ENCODE measurements at regions not wholly inside any gene's neighbourhood (a gene's known extent, or its start where the extent isn't known, plus 50 kb on each side); places are given as distances from the start of the nearest gene placed in this dataset.

DNA sequence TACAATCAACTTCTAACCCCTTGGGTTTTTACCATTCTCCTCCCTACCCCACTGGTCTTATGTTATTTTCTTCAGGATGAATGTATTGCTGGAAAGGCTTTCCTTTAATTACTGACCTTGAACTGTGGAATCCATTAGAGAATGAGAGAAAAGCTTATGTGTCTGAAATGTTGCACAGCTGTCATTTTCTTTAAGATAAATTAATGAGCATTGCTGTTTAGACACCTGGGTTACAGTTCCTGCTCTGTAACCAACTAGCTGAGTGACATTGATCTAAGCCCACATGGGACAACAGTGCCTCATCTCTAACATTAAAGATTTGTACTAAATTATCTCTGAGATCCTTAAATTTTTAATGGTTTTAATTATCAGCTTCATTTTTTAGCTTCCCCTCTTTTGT is 507.0 kb downstream of the TAF11L14 start:
- TF ChIP-seq, protein P1, sequence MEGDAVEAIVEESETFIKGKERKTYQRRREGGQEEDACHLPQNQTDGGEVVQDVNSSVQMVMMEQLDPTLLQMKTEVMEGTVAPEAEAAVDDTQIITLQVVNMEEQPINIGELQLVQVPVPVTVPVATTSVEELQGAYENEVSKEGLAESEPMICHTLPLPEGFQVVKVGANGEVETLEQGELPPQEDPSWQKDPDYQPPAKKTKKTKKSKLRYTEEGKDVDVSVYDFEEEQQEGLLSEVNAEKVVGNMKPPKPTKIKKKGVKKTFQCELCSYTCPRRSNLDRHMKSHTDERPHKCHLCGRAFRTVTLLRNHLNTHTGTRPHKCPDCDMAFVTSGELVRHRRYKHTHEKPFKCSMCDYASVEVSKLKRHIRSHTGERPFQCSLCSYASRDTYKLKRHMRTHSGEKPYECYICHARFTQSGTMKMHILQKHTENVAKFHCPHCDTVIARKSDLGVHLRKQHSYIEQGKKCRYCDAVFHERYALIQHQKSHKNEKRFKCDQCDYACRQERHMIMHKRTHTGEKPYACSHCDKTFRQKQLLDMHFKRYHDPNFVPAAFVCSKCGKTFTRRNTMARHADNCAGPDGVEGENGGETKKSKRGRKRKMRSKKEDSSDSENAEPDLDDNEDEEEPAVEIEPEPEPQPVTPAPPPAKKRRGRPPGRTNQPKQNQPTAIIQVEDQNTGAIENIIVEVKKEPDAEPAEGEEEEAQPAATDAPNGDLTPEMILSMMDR (IDR thresholded peaks at IDR 0.05), result no peak
- no peak overlapping the region for H3K27ac ChIP-seq
- no peaks in the 10 kb centered on the region for H3K4me1 ChIP-seq (ENCODE audit: control insufficient read depth in 1 of 2, insufficient read depth in 1 of 2, low read depth in 1 of 2, low read length in 1 of 2)
- no peaks in the 10 kb centered on the region for H3K27me3 ChIP-seq
- no peak overlapping the region for H3K4me3 ChIP-seq (ENCODE audit: low read depth in 1 of 2, low read length in 1 of 2)
- H3K9me3 ChIP-seq, result no peaks in the 10 kb centered on the region
- H3K36me3 ChIP-seq, result no peaks in the 10 kb centered on the region

DNA sequence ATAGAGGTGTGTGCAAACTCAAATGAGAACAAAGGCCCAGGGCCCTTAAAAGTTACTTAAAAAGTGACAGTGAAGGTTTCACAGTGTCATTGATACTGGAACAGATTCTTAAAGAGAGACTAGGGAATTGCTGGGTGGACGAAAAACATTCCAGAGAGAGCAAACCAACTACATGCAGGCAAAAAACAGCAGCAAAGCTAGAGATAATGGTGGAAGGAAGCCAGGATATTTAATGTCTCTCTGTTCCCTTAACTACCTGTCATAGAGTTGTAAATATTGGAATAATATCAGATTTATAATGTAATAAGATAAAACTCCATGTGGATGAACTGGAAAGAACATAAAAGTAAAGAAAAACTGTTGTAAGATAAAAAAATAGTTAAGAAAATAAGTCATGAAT is 508.6 kb downstream of the TAF11L14 start:
- Histone ChIP-seq H3K9me3 (no peaks in the 10 kb centered on the region), H3K36me3 (no peaks in the 10 kb centered on the region), H3K27ac (no peak overlapping the region), H3K27me3 (no peaks in the 10 kb centered on the region), H3K4me1 (ENCODE audit: control insufficient read depth in 1 of 2, insufficient read depth in 1 of 2, low read depth in 1 of 2, low read length in 1 of 2) (no peaks in the 10 kb centered on the region), H3K4me3 (ENCODE audit: low read depth in 1 of 2, low read length in 1 of 2) (no peak overlapping the region)
- TF ChIP-seq, protein P1 (IDR thresholded peaks at IDR 0.05), result no peak

DNA sequence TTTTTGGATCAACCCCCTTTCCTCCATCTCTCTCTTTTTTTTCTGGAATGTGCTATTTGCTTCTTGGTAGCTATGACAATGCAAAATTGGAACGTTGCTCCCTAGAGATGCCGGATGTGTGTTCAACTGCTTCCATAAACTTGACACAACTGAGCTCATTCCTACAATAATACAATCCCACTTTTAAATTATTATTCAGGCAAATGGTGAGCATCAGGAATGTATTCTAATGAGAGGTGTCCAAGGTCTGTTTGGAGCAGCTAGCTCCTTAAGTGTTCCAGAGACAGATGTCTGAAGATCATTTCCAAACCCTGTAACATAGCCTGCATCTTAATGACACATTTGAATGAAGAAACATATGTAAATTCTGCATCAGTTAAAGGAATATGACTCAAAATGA is 518.4 kb downstream of the TAF11L14 start:
- no peaks in the 10 kb centered on the region for H3K9me3 ChIP-seq
- TF ChIP-seq, protein P1 (IDR thresholded peaks at IDR 0.05), result no peak

DNA sequence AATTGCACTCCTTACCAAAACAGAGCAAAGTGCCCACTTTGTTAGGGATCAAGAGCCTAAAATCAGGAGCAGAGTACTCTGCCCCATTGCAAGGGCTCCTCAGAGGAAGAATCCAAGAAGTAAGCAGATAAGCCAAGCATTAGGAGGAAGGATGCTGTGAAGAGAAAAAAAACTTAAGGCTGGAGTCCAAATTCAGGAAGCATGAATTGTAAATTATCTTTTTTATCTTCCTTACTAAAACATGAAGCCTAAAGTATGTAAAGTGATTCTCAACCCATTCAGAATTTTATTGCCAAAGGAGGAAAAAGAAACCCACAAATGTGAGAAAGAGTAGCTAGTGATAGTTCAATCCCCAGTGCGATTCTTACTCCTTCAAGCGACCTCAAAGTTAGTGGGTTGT is 523.9 kb downstream of the TAF11L14 start:
- Histone ChIP-seq H3K4me1 (ENCODE audit: control insufficient read depth in 1 of 2, insufficient read depth in 1 of 2, low read depth in 1 of 2, low read length in 1 of 2) (peaks cover 0 to 5% of the 10 kb centered on the region in 2 experiments), H3K27ac (no peak overlapping the region), H3K36me3 (no peaks in the 10 kb centered on the region), H3K27me3 (no peaks in the 10 kb centered on the region), H3K9me3 (no peaks in the 10 kb centered on the region), H3K4me3 (ENCODE audit: low read depth in 1 of 2, low read length in 1 of 2) (no peak overlapping the region)
- TF ChIP-seq, protein P1 (IDR thresholded peaks at IDR 0.05), result no peak

More for the DNA sequence above, 518.4 kb downstream of the TAF11L14 start:
- H3K4me1 ChIP-seq (ENCODE audit: control insufficient read depth in 1 of 2, insufficient read depth in 1 of 2, low read depth in 1 of 2, low read length in 1 of 2), result no peaks in the 10 kb centered on the region
- no peak overlapping the region for H3K27ac ChIP-seq
- no peak overlapping the region for H3K4me3 ChIP-seq (ENCODE audit: low read depth in 1 of 2, low read length in 1 of 2)
- H3K27me3 ChIP-seq, result no peaks in the 10 kb centered on the region
- no peaks in the 10 kb centered on the region for H3K36me3 ChIP-seq

DNA sequence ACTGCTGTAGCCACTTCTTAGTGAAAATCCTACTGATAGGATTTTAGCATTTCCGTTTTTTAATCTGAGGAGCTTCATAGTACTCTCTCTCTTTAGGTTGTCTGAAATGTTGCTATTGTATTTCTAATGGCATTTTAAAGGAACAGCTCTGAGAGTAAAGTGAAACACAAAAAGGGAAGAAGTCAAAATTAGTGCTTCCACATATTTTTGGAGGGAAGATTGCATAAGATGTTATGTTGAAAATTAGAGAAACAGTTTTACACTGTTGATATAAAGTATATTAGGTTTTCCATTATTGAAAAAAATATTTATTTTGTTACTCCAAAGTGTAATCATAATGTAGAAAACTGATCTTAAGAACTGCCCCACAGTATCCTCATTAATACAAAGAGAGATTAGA is 525.1 kb downstream of the TAF11L14 start:
- H3K9me3 ChIP-seq, result no peaks in the 10 kb centered on the region
- H3K4me3 ChIP-seq (ENCODE audit: low read depth in 1 of 2, low read length in 1 of 2), result no peak overlapping the region
- no peak overlapping the region for H3K27ac ChIP-seq
- no peaks in the 10 kb centered on the region for H3K27me3 ChIP-seq
- peaks cover 0 to 5% of the 10 kb centered on the region in 2 experiments for H3K4me1 ChIP-seq (ENCODE audit: control insufficient read depth in 1 of 2, insufficient read depth in 1 of 2, low read depth in 1 of 2, low read length in 1 of 2)
- H3K36me3 ChIP-seq, result no peaks in the 10 kb centered on the region
- TF ChIP-seq, protein P1 (IDR thresholded peaks at IDR 0.05), result no peak

DNA sequence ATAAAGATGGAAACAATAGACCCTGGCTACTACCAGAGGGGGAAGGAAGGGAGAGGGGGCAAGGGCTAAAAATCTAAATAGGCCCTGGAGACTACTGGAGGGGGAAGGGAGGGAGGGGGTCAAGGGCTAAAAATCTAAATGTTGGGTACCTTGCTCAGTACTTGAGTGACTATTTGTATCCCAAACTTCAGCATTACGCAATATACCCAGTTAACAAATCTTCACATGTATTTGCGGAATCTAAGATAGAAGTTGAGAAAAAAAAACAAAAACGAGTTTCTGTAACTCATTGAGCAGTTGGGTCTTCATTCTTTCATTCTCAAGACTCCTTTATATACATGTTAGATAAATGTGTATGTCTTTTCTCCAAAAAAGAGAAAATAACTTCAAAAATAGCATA is 537.4 kb downstream of the TAF11L14 start:
- no peaks in the 10 kb centered on the region for H3K36me3 ChIP-seq
- no peaks in the 10 kb centered on the region for H3K4me1 ChIP-seq (ENCODE audit: control insufficient read depth in 1 of 2, insufficient read depth in 1 of 2, low read depth in 1 of 2, low read length in 1 of 2)
- H3K27me3 ChIP-seq, result no peaks in the 10 kb centered on the region
- H3K4me3 ChIP-seq (ENCODE audit: low read depth in 1 of 2, low read length in 1 of 2), result no peak overlapping the region
- TF ChIP-seq, protein P1 (IDR thresholded peaks at IDR 0.05), result no peak
- no peaks in the 10 kb centered on the region for H3K9me3 ChIP-seq
- H3K27ac ChIP-seq, result no peak overlapping the region
